Mesenchymal stem cell (in vitro differentiated cells and primary cell): ENCODE measurements at regions not wholly inside any gene's neighbourhood (a gene's known extent, or its start where the extent isn't known, plus 50 kb on each side); places are given as distances from the start of the nearest gene placed in this dataset.

ENCODE experiments used
- DNase-seq: peaks from one replicate; pipeline ENCODE4 v3.0.0-alpha.2; 2013
- H2AFZ ChIP-seq: one replicate; pipeline ENCODE4 v1.6.1; 2013; ENCODE audit warnings: low read depth, mild to moderate bottlenecking, control low read depth, inconsistent platforms, low read length, moderate library complexity
- H2AK5ac ChIP-seq: 2 replicates; pipeline ENCODE4 v1.6.1; 2013; ENCODE audit warnings: low read length, moderate library complexity, mild to moderate bottlenecking, inconsistent platforms; ENCODE audit not compliant: severe bottlenecking
- H2BK120ac ChIP-seq: one replicate; pipeline ENCODE4 v1.6.1; 2013; ENCODE audit warnings: low read depth, mild to moderate bottlenecking, inconsistent platforms, low read length, moderate library complexity
- H2BK12ac ChIP-seq, 2 experiments: one replicate each; pipeline ENCODE4 v1.6.1; 2013; ENCODE audit warnings: inconsistent platforms in 2 of 2, low read length in 2 of 2, mild to moderate bottlenecking in 2 of 2, moderate library complexity in 2 of 2, control low read depth in 1 of 2
- H2BK15ac ChIP-seq: one replicate; pipeline ENCODE4 v1.6.1; 2013; ENCODE audit warnings: mild to moderate bottlenecking, low read depth, inconsistent platforms; ENCODE audit not compliant: poor library complexity, severe bottlenecking
- H2BK5ac ChIP-seq: 2 replicates; pipeline ENCODE4 v1.6.1; 2013; ENCODE audit warnings: low read depth, mild to moderate bottlenecking, low read length, control low read depth, inconsistent platforms; ENCODE audit not compliant: poor library complexity, severe bottlenecking
- H3K14ac ChIP-seq, 2 experiments: one replicate each; pipeline ENCODE4 v1.6.1; 2013; ENCODE audit warnings: inconsistent platforms in 2 of 2, low read length in 2 of 2, control low read depth in 1 of 2, mild to moderate bottlenecking in 1 of 2, moderate library complexity in 1 of 2
- H3K18ac ChIP-seq, 2 experiments: one replicate each; pipeline ENCODE4 v1.6.1; 2013; ENCODE audit warnings: inconsistent platforms in 2 of 2, low read length in 2 of 2, control low read depth in 1 of 2, low read depth in 1 of 2, mild to moderate bottlenecking in 1 of 2
- H3K23ac ChIP-seq, 2 experiments: one replicate each; pipeline ENCODE4 v1.6.1; 2013; ENCODE audit warnings: inconsistent platforms in 2 of 2, low read length in 2 of 2, mild to moderate bottlenecking in 2 of 2, moderate library complexity in 2 of 2, control low read depth in 1 of 2
- H3K27ac ChIP-seq: 2 replicates; pipeline ENCODE4 v1.5.1; 2013; ENCODE audit warnings: mild to moderate bottlenecking, moderate library complexity, low read length, control low read depth, inconsistent platforms; ENCODE audit not compliant: poor library complexity, severe bottlenecking
- H3K27me3 ChIP-seq, 2 experiments: 2 replicates each; pipeline versions ENCODE4 v1.6.1 to v1.7.0; 2013; ENCODE audit warnings: low read length in 2 of 2, mild to moderate bottlenecking in 2 of 2, moderate library complexity in 2 of 2, control low read depth in 1 of 2, inconsistent platforms in 1 of 2; ENCODE audit not compliant: control insufficient read depth in 1 of 2, insufficient read depth in 1 of 2
- H3K36me3 ChIP-seq, 2 experiments: 2 replicates each; pipeline versions ENCODE4 v1.6.1 to v1.7.0; 2013; ENCODE audit warnings: low read length in 2 of 2, control low read depth in 1 of 2, inconsistent platforms in 1 of 2, low read depth in 1 of 2, mild to moderate bottlenecking in 1 of 2; ENCODE audit not compliant: insufficient read depth in 2 of 2, control insufficient read depth in 1 of 2
- H3K4ac ChIP-seq, 2 experiments: one replicate each; pipeline ENCODE4 v1.6.1; 2013; ENCODE audit warnings: inconsistent platforms in 2 of 2, low read length in 2 of 2, mild to moderate bottlenecking in 2 of 2, moderate library complexity in 2 of 2, control low read depth in 1 of 2, low read depth in 1 of 2
- H3K4me1 ChIP-seq: 2 replicates; pipeline ENCODE4 v1.6.1; 2013; ENCODE audit warnings: low read depth, low read length, control low read depth; ENCODE audit not compliant: control insufficient read depth, insufficient read depth
- H3K4me2 ChIP-seq: 2 replicates; pipeline ENCODE4 v1.6.1; 2013; ENCODE audit warnings: low read length, mild to moderate bottlenecking, inconsistent platforms; ENCODE audit not compliant: poor library complexity, severe bottlenecking
- H3K4me3 ChIP-seq, 2 experiments: 2 replicates each; pipeline versions ENCODE4 v1.5.1 to v1.7.0; 2013; ENCODE audit warnings: low read length in 2 of 2, mild to moderate bottlenecking in 2 of 2, control low read depth in 1 of 2, low read depth in 1 of 2; ENCODE audit not compliant: insufficient read depth in 1 of 2
- H3K79me1 ChIP-seq: replicated peaks from 2 replicates; pipeline ENCODE4 v1.6.1; 2013; ENCODE audit warnings: mild to moderate bottlenecking, control low read depth, low read length, inconsistent platforms; ENCODE audit not compliant: poor library complexity, severe bottlenecking
- H3K9ac ChIP-seq: 2 replicates; pipeline ENCODE4 v1.7.0; 2013; ENCODE audit warnings: mild to moderate bottlenecking, low read length, moderate library complexity
- H3K9me3 ChIP-seq: 2 replicates; pipeline ENCODE4 v1.7.0; 2013; ENCODE audit warnings: mild to moderate bottlenecking, low read length; ENCODE audit not compliant: control insufficient read depth
- H4K8ac ChIP-seq: one replicate; pipeline ENCODE4 v1.6.1; 2013; ENCODE audit warnings: inconsistent platforms, mild to moderate bottlenecking, low read length, moderate library complexity
- H4K91ac ChIP-seq: one replicate; pipeline ENCODE4 v1.6.1; 2013; ENCODE audit warnings: mild to moderate bottlenecking, low read length, inconsistent platforms
- WGBS: methylation state at CpG from one replicate; pipeline ENCODE4 v1.1.7; 2013; ENCODE audit warnings: mixed read lengths; 5-methylcytosine and 5-hydroxymethylcytosine counted together

DNA sequence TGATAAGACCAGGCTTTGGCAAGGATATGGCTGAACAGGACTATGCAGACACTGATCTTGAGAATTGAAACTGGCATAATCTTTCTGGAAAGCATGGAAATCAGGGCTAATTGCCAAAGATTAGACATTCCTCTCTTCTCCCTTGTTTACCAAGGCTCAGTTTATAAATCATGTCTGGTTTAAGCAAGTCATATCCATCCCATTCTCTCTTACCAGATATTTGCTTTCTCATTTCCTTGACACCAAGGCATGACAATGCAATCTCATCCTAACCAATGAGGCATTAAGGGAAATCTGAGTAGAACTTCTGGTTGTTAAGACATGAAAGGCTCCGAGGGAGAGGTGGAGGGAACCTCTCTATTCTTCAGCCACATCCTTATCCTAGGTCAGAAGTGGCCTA lies 110.3 kb upstream of the CEP85L start:
- H3K4me3 ChIP-seq: no peak overlapping the region
- no peak overlapping the region for H3K27ac ChIP-seq
- H2BK12ac ChIP-seq: no peak overlapping the region
- no peaks in the 10 kb centered on the region for H3K9me3 ChIP-seq
- H3K4me2 ChIP-seq: no peak overlapping the region
- H2BK15ac ChIP-seq: no peak overlapping the region
- H3K9ac ChIP-seq: no peak overlapping the region
- H4K91ac ChIP-seq: no peak overlapping the region
- no peak overlapping the region for H2BK120ac ChIP-seq
- no peak overlapping the region for H2AFZ ChIP-seq
- H2AK5ac ChIP-seq: no peak overlapping the region
- no peak overlapping the region for H2BK5ac ChIP-seq
- no CpG with 5 or more reads among the region's 1 CpG for WGBS
- no peaks in the 10 kb centered on the region for H3K79me1 ChIP-seq
- H3K4ac ChIP-seq: no peak overlapping the region
- H3K36me3 ChIP-seq: no peaks in the 10 kb centered on the region
- no peak for DNase-seq
- no peaks in the 10 kb centered on the region for H3K4me1 ChIP-seq
- no peak overlapping the region for H3K23ac ChIP-seq
- no peaks in the 10 kb centered on the region for H3K27me3 ChIP-seq
- H3K14ac ChIP-seq: no peak overlapping the region
- H3K18ac ChIP-seq: no peak overlapping the region
- no peak overlapping the region for H4K8ac ChIP-seq

- no peak overlapping the region for H3K14ac ChIP-seq
- no peak overlapping the region for H3K9ac ChIP-seq
- no peak overlapping the region for H2BK5ac ChIP-seq
- no peak overlapping the region for H3K4me2 ChIP-seq
- H3K27me3 ChIP-seq: no peaks in the 10 kb centered on the region
- no peak overlapping the region for H4K8ac ChIP-seq
- no peak overlapping the region for H2BK120ac ChIP-seq
- no peak for DNase-seq
- H2AK5ac ChIP-seq: no peak overlapping the region
- no peak overlapping the region for H3K18ac ChIP-seq
- no peak overlapping the region for H4K91ac ChIP-seq
- no peaks in the 10 kb centered on the region for H3K79me1 ChIP-seq
- no peak overlapping the region for H2AFZ ChIP-seq
- no peaks in the 10 kb centered on the region for H3K9me3 ChIP-seq
- no peak overlapping the region for H2BK15ac ChIP-seq
- no peaks in the 10 kb centered on the region for H3K4me1 ChIP-seq
- no peak overlapping the region for H3K4me3 ChIP-seq
- H3K27ac ChIP-seq: no peak overlapping the region
- no peak overlapping the region for H2BK12ac ChIP-seq
- H3K4ac ChIP-seq: no peak overlapping the region
- H3K23ac ChIP-seq: no peak overlapping the region
- no peaks in the 10 kb centered on the region for H3K36me3 ChIP-seq
Measured at GRCh38 chr6:118758946-118759345, 107.6 kb upstream of the CEP85L start.

- H3K4me3 ChIP-seq: no peak overlapping the region
- no peak overlapping the region for H2BK120ac ChIP-seq
- no peaks in the 10 kb centered on the region for H3K9me3 ChIP-seq
- H2AK5ac ChIP-seq: no peak overlapping the region
- no peak overlapping the region for H2AFZ ChIP-seq
- no peak overlapping the region for H4K8ac ChIP-seq
- H3K79me1 ChIP-seq: no peaks in the 10 kb centered on the region
- H3K27ac ChIP-seq: no peak overlapping the region
- no peak overlapping the region for H3K18ac ChIP-seq
- 91% methylated on average over 5 of the region's 6 CpGs for WGBS
- no peak overlapping the region for H3K23ac ChIP-seq
- no peak overlapping the region for H3K4me2 ChIP-seq
- no peaks in the 10 kb centered on the region for H3K27me3 ChIP-seq
- no peak overlapping the region for H3K4ac ChIP-seq
- no peak overlapping the region for H3K9ac ChIP-seq
- H3K14ac ChIP-seq: no peak overlapping the region
- H2BK15ac ChIP-seq: no peak overlapping the region
- H4K91ac ChIP-seq: no peak overlapping the region
- H3K36me3 ChIP-seq: no peaks in the 10 kb centered on the region
- DNase-seq: no peak
- H2BK5ac ChIP-seq: no peak overlapping the region
- H3K4me1 ChIP-seq: no peaks in the 10 kb centered on the region
- H2BK12ac ChIP-seq: no peak overlapping the region
Measured at GRCh38 chr6:118755941-118756646, 104.7 kb upstream of the CEP85L start.

DNA sequence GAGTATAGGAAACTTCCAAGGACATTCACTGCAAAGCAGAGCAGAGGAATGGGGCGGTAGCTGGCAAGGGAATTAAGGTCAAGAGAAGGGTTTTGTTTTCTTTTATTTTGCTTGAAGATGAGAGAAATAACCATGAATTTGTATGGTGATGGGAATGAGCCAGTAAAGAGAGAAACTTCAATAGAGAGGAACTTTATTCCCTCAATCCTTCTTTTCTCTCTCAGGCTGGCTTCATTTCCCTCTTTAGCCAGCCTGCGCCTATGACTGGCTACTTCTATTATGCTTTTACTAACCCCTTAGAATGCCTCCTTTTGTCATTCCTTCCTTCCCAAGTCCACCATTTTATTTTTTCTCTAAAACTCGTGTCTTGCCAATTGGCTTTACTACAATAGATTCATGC lies 101.4 kb upstream of the CEP85L start:
- Histone ChIP-seq H2BK15ac (no peak overlapping the region), H2AFZ (no peak overlapping the region), H3K27me3 (no peaks in the 10 kb centered on the region), H3K4me3 (no peak overlapping the region), H3K36me3 (no peaks in the 10 kb centered on the region), H3K23ac (no peak overlapping the region), H3K9me3 (no peaks in the 10 kb centered on the region), H3K4me2 (no peak overlapping the region), H2AK5ac (no peak overlapping the region), H3K4ac (no peak overlapping the region), H4K8ac (no peak overlapping the region), H3K4me1 (peaks cover 3% of the 10 kb centered on the region), H2BK12ac (no peak overlapping the region), H3K18ac (no peak overlapping the region), H3K27ac (no peak overlapping the region), H3K14ac (no peak overlapping the region), H2BK120ac (no peak overlapping the region), H4K91ac (no peak overlapping the region), H2BK5ac (no peak overlapping the region), H3K79me1 (no peaks in the 10 kb centered on the region), H3K9ac (no peak overlapping the region)
- WGBS: 92% methylated on average over 3 of the region's 3 CpGs
- DNase-seq: no peak
